Stomach (tissue), 8 donors: ENCODE measurements at regions not wholly inside any gene's neighbourhood (a gene's known extent, or its start where the extent isn't known, plus 50 kb on each side); places are given as distances from the start of the nearest gene placed in this dataset.

Source experiments
- DNase-seq, 2 donors: peaks; one replicate each; pipeline versions ENCODE4 v3.0.0 to v3.0.0-alpha.2; 2013 to 2019
- H3K27ac ChIP-seq, 5 donors: fragments of 200-600 bp in 4 of 5; sonication (generic) in 4 of 5; one replicate each; pipeline ENCODE4 v1.5.1; 2013 to 2019; ENCODE audit warnings: mild to moderate bottlenecking in 1 of 5, moderate library complexity in 1 of 5
- H3K27me3 ChIP-seq, 3 donors: fragments of 200-600 bp; sonication (generic); one replicate each; pipeline ENCODE4 v1.5.1; 2017 to 2019; ENCODE audit warnings: mixed run types in 1 of 3
- H3K36me3 ChIP-seq, 4 donors: fragments of 200-600 bp; sonication (generic); 1 replicate in 3 of 4; 2 replicates in 1 of 4; pipeline ENCODE4 v1.5.1; 2016 to 2019
- H3K4me1 ChIP-seq, 4 donors: fragments of 200-600 bp; sonication (generic); one replicate each; pipeline ENCODE4 v1.5.1; 2016 to 2019
- H3K4me3 ChIP-seq, 4 donors: fragments of 200-600 bp; sonication (generic) in 3 of 4; one replicate each; pipeline ENCODE4 v1.5.1; 2016 to 2019; ENCODE audit warnings: mild to moderate bottlenecking in 1 of 4
- H3K9me3 ChIP-seq, 4 donors: fragments of 200-600 bp; sonication (generic); one replicate each; pipeline ENCODE4 v1.5.1; 2016 to 2019
- EP300 ChIP-seq: sonication (generic); formaldehyde crosslinking; IDR thresholded peaks from one replicate; pipeline ENCODE4 v1.6.1; 2017; ENCODE audit warnings: antibody characterized with exemption
- POLR2A ChIP-seq, 4 donors: fragments of 450-650 bp; IDR thresholded peaks; one replicate each; pipeline ENCODE4 v1.6.1; 2016; ENCODE audit warnings: antibody characterized with exemption in 4 of 4, control low read depth in 2 of 4, mild to moderate bottlenecking in 1 of 4, moderate library complexity in 1 of 4
- POLR2AphosphoS5 ChIP-seq, 3 donors: sonication (generic); formaldehyde crosslinking; IDR thresholded peaks; one replicate each; pipeline ENCODE4 v1.6.1; 2016; ENCODE audit warnings: antibody characterized with exemption in 3 of 3
- WGBS, 5 donors: extraction: QIAGEN DNeasy Blood & Tissue Kit in 3 of 5; methylation state at CpG; one replicate each; pipeline versions ENCODE4 v1.1.5 to v1.1.7; 2013 to 2018; 5-methylcytosine and 5-hydroxymethylcytosine counted together
- intact Hi-C: fragments of 100-400 bp; cut with DNase I; formaldehyde crosslinking; loops from one replicate; pipeline ENCODE4 v1.15.1; 2023; ENCODE audit warnings: low total_unique reads
- TF ChIP-seq, protein P1 (sequence below), 7 experiments: fragments of 450-650 bp in 4 of 7; fragments of 200-600 bp in 3 of 7; sonication (generic) in 3 of 7; IDR thresholded peaks; one replicate each; pipeline ENCODE4 v1.5.1; 2016 to 2019; ENCODE audit warnings: antibody characterized with exemption in 7 of 7, control low read depth in 2 of 7, mild to moderate bottlenecking in 1 of 7
- donor health status: healthy with polysubstance abuse.
- donor health status: Bipolar disorder and iron deficiency.
- donor health status: healthy.

DNA sequence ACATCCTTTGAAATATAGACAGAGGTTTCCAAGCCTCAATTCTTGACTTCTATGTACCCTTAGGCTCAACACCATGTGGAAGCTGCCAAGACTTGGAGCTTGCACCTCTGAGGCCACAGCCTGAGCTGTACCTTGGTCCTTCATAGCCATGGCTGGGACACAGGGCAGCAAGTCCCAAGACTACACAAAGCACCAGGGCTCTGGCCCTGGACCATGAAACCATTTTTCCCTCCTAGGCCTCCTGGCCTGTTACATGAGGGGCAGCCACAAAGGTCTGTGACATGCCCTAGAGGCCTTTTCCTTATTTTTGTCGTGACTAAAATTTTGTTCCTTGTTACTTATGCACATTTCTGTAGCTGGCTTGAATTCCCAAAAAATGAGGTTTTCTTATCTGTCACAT, 953.1 kb upstream of the ADGRL4 start:
- intact Hi-C loops, result no loop called here
- no peak for DNase-seq
- Histone ChIP-seq H3K36me3 (no peaks in the 10 kb centered on the region), H3K4me1 (no peaks in the 10 kb centered on the region), H3K27me3 (no peaks in the 10 kb centered on the region), H3K27ac (no peak overlapping the region), H3K4me3 (no peak overlapping the region), H3K9me3 (peaks cover 8 to 18% (median 11%) of the 10 kb centered on the region in 4 donors)
- 76 to 88% (median 81%) methylated on average over 1 of the region's 1 CpG for WGBS, 5 donors
- TF ChIP-seq, protein P1, sequence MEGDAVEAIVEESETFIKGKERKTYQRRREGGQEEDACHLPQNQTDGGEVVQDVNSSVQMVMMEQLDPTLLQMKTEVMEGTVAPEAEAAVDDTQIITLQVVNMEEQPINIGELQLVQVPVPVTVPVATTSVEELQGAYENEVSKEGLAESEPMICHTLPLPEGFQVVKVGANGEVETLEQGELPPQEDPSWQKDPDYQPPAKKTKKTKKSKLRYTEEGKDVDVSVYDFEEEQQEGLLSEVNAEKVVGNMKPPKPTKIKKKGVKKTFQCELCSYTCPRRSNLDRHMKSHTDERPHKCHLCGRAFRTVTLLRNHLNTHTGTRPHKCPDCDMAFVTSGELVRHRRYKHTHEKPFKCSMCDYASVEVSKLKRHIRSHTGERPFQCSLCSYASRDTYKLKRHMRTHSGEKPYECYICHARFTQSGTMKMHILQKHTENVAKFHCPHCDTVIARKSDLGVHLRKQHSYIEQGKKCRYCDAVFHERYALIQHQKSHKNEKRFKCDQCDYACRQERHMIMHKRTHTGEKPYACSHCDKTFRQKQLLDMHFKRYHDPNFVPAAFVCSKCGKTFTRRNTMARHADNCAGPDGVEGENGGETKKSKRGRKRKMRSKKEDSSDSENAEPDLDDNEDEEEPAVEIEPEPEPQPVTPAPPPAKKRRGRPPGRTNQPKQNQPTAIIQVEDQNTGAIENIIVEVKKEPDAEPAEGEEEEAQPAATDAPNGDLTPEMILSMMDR (IDR thresholded peaks at IDR 0.05), result no peak
- TF ChIP-seq POLR2AphosphoS5 (IDR thresholded peaks at IDR 0.05) (no peak), POLR2A (IDR thresholded peaks at IDR 0.05) (no peak), EP300 (no peak)

DNA sequence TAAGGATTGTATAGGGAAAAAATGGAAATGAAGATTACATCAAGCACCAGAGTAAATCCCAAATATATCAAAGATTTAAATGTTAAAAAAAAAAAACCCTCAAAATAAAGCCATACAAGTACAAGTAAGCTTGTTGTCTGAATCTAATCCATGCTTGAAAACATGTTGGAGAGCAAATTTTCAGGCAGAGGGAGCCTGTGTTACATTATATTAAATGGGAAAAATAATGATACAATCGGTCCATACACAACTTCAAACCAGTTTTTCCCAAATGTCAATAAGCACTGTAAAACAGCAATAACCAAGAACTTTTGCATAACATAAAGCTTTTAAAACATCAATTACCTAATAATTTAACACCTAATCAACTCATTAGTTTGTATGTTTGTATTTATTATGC, 949.4 kb upstream of the ADGRL4 start:
- no peak for DNase-seq
- H3K4me3 ChIP-seq, result no peak overlapping the region
- H3K27ac ChIP-seq, result no peak overlapping the region
- TF ChIP-seq EP300 (no peak), POLR2A (IDR thresholded peaks at IDR 0.05) (no peak), POLR2AphosphoS5 (IDR thresholded peaks at IDR 0.05) (no peak)
- TF ChIP-seq, protein P1 (IDR thresholded peaks at IDR 0.05), result no peak
- no peaks in the 10 kb centered on the region for H3K4me1 ChIP-seq
- intact Hi-C loops, result no loop called here
- H3K9me3 ChIP-seq, result peaks cover 8 to 31% (median 11%) of the 10 kb centered on the region in 4 donors
- no peaks in the 10 kb centered on the region for H3K27me3 ChIP-seq
- WGBS, 5 donors, result 64 to 79% (median 75%) methylated on average over 1 of the region's 1 CpG
- H3K36me3 ChIP-seq, result no peaks in the 10 kb centered on the region

DNA sequence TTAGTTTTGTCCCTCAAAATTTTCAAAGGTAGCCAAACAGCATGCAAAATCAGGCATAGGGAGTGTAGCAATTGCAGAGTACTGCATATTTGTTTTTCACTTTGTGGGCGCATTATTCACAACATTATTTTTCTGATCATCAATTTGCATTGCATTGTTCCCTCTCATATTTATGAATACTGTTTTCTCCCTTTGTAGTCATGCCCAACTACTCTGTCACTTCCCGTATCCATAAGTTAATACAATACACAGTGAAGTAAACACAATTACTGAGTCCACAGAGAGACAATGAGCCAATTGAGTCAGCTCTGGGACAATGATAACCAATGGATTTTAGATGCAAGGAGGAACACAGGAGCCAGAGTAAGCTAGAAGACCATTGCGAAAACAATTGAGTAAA, 944.0 kb upstream of the ADGRL4 start:
- H3K27me3 ChIP-seq, result no peaks in the 10 kb centered on the region
- intact Hi-C loops, result no loop called here
- DNase-seq, result no peak
- TF ChIP-seq POLR2A (IDR thresholded peaks at IDR 0.05) (no peak), EP300 (no peak), POLR2AphosphoS5 (IDR thresholded peaks at IDR 0.05) (no peak)
- TF ChIP-seq, protein P1 (IDR thresholded peaks at IDR 0.05), result no peak
- no peak overlapping the region for H3K4me3 ChIP-seq
- no peak overlapping the region for H3K27ac ChIP-seq
- peaks cover 0 to 13% (median 0%) of the 10 kb centered on the region in 4 donors for H3K9me3 ChIP-seq
- 84 to 88% (median 86%) methylated on average over 3 of the region's 3 CpGs for WGBS, 5 donors
- no peaks in the 10 kb centered on the region for H3K36me3 ChIP-seq
- H3K4me1 ChIP-seq, result no peaks in the 10 kb centered on the region

DNA sequence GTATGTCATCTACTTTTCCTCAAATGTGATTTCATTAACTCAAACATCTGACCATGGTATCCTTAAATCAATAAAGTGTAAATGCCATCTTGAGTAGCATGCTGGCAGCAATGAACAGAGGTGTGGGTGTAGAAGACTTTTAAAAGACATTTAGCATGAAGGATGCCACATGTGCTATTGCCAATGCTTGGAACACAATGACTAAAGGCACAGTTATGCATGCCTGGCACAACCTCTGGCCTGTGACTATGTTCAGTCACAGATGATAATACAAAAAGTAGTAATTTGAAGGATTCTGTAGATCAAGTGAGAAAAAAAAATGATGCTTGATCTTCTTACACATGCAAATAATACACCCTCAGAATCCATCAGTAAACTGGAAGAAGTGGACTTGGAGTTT, 938.9 kb upstream of the ADGRL4 start:
- no peaks in the 10 kb centered on the region for H3K9me3 ChIP-seq
- no peak overlapping the region for H3K4me3 ChIP-seq
- no peak for DNase-seq
- H3K27ac ChIP-seq, result no peak overlapping the region
- intact Hi-C loops, result no loop called here
- no peaks in the 10 kb centered on the region for H3K36me3 ChIP-seq
- no peaks in the 10 kb centered on the region for H3K4me1 ChIP-seq
- TF ChIP-seq POLR2AphosphoS5 (IDR thresholded peaks at IDR 0.05) (no peak), EP300 (no peak), POLR2A (IDR thresholded peaks at IDR 0.05) (no peak)
- TF ChIP-seq, protein P1 (IDR thresholded peaks at IDR 0.05), result no peak
- H3K27me3 ChIP-seq, result no peaks in the 10 kb centered on the region
